Anterior cingulate cortex (tissue), 58 donors: ENCODE measurements at regions not wholly inside any gene's neighbourhood (a gene's known extent, or its start where the extent isn't known, plus 50 kb on each side); places are given as distances from the start of the nearest gene placed in this dataset.

Source experiments
- DNase-seq, 58 donors: peaks; one replicate each; lab custom pipeline; 2025; lab: John Stamatoyannopoulos, UW

GRCh38 chr1:190019717-190020116 is 457.9 kb downstream of the BRINP3 start:
- no peak for DNase-seq

GRCh38 chr1:190022709-190023108 is 455.0 kb downstream of the BRINP3 start:
- DNase-seq: no peak

- DNase-seq: no peak
Measured at GRCh38 chr1:190029441-190029840, 448.2 kb downstream of the BRINP3 start.

GRCh38 chr1:190043655-190044054 is 434.0 kb downstream of the BRINP3 start:
- DNase-seq: no peak

GRCh38 chr1:190046231-190046630 is 431.4 kb downstream of the BRINP3 start:
- DNase-seq: no peak
